ENCODE measurements at regions not wholly inside any gene's neighbourhood (a gene's known extent, or its start where the extent isn't known, plus 50 kb on each side); places are given as distances from the start of the nearest gene placed in this dataset.

- TF ChIP-seq CTCF (IDR thresholded peaks at IDR 0.05 in 8 of 11, conservative IDR thresholded peaks at IDR 0.05 in 3 of 11) (no peak), POLR2A (IDR thresholded peaks at IDR 0.05) (no peak), POLR2AphosphoS5 (IDR thresholded peaks at IDR 0.05) (no peak)
These were observed 110.7 kb downstream of the QPCT start for GRCh38 chr2:37454851-37455762.
